ENCODE measurements at regions not wholly inside any gene's neighbourhood (a gene's known extent, or its start where the extent isn't known, plus 50 kb on each side); places are given as distances from the start of the nearest gene placed in this dataset.

- no peak for TF ChIP-seq CTCF (IDR thresholded peaks at IDR 0.05; ENCODE audit: insufficient read depth, low read depth, low read length)
- TF ChIP-seq EZH2 (IDR thresholded peaks at IDR 0.05; ENCODE audit: insufficient read depth, low read length), result no peak
These were observed 302.3 kb upstream of the UBE2E3 start for GRCh38 chr2:180677930-180678624.

Measured in astrocyte (in vitro differentiated cells and primary cell).